GM21515 (cell line): ENCODE measurements at regions not wholly inside any gene's neighbourhood (a gene's known extent, or its start where the extent isn't known, plus 50 kb on each side); places are given as distances from the start of the nearest gene placed in this dataset.
"Not testable (repeated sequence)": the region's sequence is repeated elsewhere in the genome, so short reads cannot be mapped to it uniquely, and the experiment has no call there.

Experiments used
- ATAC-seq: cut with Tn5 transposase; IDR thresholded peaks from one replicate; pipeline ENCODE4 v1.9.1; 2021; ENCODE audit not compliant: unreplicated experiment

GRCh38 chrX:123036401-123036800 is 147.7 kb upstream of the GRIA3 start:
- no peak for ATAC-seq

DNA sequence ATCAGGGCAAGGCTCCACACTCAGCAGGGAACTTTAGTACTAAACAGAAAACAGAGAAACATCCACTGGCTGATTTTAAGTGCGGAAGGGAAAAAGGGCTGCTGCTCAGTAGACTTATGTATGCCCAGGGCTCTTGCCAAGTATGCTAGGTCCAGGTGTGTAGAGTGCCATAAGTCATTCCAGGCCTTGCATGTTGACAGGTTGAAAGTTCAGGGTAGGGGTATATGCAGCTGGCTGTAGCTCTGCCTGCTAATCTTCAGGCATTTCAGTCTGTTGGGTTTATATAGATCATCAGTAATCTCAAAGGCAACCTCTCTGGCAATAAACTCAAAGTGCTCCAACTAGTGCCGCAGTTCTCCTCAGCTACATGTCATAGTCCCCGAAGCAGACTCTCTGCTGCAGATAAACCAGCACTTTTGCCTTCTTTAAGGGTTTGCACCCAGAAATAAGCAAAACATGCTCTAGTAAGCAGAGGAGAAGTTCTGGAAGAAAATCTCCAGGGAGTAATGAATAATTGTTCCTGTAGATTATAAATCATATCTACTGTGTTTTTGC is 134.9 kb upstream of the GRIA3 start:
- ATAC-seq: no peak

DNA sequence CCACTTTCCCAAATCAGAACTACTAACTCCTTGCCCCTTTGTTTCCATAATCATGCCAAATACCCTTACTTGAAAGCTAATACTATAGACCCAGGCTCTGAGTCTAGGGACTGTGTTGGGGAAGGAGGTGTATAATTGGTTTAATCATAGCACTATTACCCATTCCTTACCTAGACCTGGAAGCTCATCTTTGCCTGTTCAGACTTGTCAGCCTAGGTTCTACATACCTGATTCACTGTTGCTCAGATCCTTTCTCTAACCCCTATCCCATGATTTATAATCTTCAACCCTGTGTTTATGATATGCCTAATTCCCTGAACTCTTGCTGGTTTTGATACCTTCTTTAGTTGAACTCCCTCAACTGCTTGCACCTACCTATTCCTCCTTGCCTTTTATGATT is 123.1 kb upstream of the GRIA3 start:
- no peak for ATAC-seq

GRCh38 chrX:123064053-123064452 is 120.0 kb upstream of the GRIA3 start:
- ATAC-seq: no peak

GRCh38 chrX:123072686-123073385 is 111.2 kb upstream of the GRIA3 start:
- no peak for ATAC-seq

- no peak for ATAC-seq
Measured at GRCh38 chrX:123075947-123076561, 108.0 kb upstream of the GRIA3 start.

- no peak for ATAC-seq
Measured at GRCh38 chrX:123077631-123078030, 106.4 kb upstream of the GRIA3 start.

GRCh38 chrX:123080065-123080464 is 104.0 kb upstream of the GRIA3 start:
- ATAC-seq: no peak

GRCh38 chrX:123081776-123082175 is 102.3 kb upstream of the GRIA3 start:
- no peak for ATAC-seq

DNA sequence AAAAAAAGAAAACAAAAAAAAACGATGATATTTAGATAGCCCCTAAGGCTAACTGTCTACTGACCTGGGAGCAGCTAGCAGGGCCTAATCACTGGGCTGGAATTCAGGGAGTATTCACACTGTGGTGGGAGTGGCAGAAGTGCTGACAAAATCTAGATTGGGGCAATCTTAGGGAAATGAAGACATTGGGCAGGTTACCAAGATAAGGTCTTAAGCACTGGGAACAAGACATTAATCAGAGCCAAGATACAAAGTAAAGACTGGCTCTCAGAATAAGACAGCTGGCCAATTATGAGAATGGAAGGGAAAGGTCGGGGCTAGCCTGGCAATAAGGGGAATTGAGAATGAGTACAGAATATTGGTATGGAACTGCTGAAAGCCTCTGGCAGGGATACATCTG is 100.2 kb upstream of the GRIA3 start:
- ATAC-seq: no peak

DNA sequence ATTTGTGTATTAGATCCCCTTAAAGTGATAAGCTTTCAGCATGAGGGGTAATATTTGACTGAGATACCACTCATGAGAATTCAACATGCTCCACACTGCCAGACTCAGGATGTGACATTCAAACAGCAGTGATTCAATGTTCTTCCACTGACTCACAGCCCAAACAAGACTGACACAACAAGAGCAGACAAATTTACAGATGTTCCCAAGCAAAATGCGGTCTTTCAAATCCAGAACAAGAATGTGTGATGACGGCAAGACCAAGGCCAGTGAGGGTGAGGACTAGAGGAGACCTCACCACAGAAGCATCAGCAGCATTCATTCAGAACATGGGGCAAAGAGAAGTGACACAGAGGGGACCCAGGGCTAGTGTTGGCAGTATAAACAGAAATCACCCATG is 99.3 kb upstream of the GRIA3 start:
- no peak for ATAC-seq

- no peak for ATAC-seq
Measured at GRCh38 chrX:123085311-123085940, 98.7 kb upstream of the GRIA3 start.

GRCh38 chrX:123086768-123087167 is 97.3 kb upstream of the GRIA3 start:
- no peak for ATAC-seq

DNA sequence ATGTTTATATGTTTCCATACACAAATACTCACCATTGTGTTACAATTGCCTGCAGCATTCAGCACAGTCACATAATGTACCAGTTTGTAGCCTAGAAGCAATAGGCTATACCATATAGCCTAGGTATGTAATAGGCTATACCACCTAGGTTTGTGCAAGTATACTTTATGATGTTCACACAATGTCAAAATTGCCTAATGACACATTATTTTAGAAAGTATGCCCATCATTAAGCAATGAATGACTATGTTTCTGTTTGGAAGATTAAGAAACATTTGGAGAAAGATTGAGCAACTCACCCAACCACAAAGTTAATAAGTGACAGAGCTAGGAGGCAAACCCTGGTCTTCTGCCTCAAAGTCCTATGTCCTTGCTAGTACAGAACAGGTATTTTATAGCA is 96.8 kb upstream of the GRIA3 start:
- ATAC-seq: no peak

DNA sequence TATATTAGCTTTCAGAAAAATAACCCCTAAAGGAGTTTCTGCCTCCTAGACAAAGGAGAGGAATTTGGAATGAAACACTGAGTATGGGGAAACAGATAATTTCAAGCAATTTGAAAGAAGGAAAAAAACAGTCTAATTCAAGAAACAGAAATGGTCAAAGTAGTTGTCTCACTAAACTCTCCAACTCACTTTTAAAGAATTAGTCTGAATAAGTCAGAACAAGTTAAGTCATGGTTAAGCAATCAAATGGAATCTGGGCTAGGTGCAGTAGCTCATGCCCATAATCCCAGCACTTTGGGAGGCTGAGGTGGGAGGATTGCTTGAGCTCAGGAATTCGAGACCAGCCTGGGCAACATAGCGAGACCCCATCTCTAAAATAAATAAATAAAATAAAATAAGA is 95.7 kb upstream of the GRIA3 start:
- ATAC-seq: no peak

DNA sequence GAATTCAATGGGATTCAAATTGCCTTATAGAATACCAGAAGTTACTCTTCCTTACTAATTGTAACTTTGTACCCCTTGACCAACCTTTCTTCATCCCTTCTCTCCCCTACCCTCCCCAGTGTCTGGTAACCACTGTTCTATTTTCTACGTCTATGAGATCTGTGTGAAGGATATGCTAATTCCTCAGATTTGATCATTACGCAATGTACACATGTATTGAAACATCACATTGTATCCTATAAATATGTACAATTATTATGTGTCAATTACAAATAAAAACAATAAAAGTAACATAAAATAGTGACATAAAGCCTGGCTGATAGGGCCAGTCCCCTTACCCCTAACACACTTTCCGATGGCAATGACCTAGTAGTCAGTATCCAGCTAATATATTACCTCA is 95.1 kb upstream of the GRIA3 start:
- no peak for ATAC-seq

- ATAC-seq: no peak
Measured at GRCh38 chrX:123093792-123094191, 90.3 kb upstream of the GRIA3 start.

DNA sequence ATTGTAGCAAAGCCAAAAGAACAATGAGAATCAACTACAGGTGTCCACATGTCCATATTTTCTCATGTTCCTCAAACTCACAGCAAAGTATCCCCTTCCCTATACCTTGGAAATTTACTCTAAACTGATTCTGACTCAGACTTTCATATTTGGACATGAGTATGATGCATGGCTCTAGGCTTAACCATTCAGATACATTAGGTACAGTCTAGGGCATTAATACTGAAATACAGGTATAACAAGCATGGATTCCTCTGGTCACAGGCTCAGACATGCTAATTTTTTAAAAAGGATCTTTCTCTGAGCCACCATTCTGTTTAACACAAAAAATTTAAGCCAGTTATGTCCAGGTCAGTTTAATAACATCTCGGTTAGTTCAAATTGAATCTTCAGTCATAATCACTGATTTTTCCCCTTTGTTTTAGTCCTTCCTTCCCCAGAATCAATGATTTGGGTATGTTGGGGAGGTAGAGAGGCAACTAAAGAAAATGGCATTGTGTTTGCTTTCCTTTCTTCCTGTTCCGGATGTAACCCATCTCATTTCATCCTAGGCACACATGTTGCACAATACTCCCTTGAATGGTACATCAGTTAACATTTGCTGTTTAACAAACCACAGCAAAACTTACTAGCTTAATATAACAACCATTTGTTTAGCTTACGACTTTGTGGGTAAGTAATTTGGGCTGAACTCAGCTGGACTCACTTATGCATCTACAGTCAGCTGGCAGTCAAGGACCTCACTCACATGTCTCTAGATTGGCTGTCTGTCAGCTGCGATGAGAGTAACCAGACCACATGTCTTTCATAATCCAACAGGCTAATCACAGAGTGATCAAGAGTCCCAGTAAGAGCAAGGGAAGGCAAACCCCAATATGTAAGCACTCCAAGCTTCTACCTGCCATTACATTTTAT is 75.3 kb upstream of the GRIA3 start:
- no peak for ATAC-seq

DNA sequence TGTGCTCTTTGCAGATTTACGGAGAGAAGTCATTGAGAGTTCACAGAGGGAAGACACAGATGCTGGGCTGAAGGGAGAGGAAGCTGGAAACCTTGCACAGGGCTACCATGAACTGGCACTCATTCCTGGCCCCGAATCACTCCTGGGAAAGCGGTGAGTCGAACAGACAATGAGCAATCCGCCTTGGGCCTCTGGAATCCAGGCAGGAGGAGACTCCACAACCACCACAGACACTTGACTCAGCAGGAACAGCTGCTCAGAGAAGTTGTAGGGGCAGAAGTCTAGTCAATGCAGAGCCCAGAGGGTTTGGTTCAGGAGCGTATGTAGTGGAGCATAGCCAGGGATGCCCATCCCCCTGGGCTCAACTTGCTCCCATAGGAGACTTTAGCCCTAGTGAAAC is 62.8 kb upstream of the GRIA3 start:
- no peak for ATAC-seq

DNA sequence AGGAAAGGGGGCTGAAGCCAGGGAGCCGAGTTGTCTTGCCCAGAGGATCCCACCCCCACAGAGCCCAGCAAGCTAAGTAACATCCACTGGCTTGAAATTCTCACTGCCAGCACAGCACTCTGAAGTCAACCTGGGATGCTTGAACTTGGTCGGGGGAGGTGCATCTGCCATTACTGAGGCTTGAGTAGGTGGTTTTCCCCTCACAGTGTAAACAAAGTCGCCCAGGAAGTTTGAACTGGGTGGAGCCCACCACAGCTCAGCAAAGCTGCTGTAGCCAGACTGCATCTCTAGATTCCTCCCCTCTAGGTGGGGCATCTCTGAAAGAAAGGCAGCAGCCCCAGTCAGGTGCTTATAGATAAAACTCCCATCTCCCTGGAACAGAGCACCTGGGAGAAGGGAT is 54.3 kb upstream of the GRIA3 start:
- ATAC-seq: not testable (repeated sequence)
